NCI-H226 (cell line): ENCODE measurements at regions not wholly inside any gene's neighbourhood (a gene's known extent, or its start where the extent isn't known, plus 50 kb on each side); places are given as distances from the start of the nearest gene placed in this dataset.
A peak's percentile ranks its signal among the peaks of the same experiment; 100 is the strongest.

Source experiments
- DNase-seq: peaks from one replicate; pipeline ENCODE4 v3.0.0-alpha.2; 2015

- peak; percentile 21 for DNase-seq
These were observed 330.0 kb upstream of the PMFBP1 start for GRCh38 chr16:72501739-72502593.

- no peak for DNase-seq
These were observed 328.6 kb upstream of the PMFBP1 start for GRCh38 chr16:72500545-72500944.

- DNase-seq: peak; percentile 24
These were observed 321.9 kb upstream of the PMFBP1 start for GRCh38 chr16:72493716-72494415.

- no peak for DNase-seq
These were observed 315.3 kb upstream of the PMFBP1 start for GRCh38 chr16:72487283-72487682.

GRCh38 chr16:72482695-72483094, 310.7 kb upstream of the PMFBP1 start:
- no peak for DNase-seq

- no peak for DNase-seq
These were observed 309.5 kb upstream of the PMFBP1 start for GRCh38 chr16:72481419-72481818.

- DNase-seq: peak; percentile 11
These were observed 309.0 kb upstream of the PMFBP1 start for GRCh38 chr16:72480911-72481310.

GRCh38 chr16:72475688-72476087, 303.7 kb upstream of the PMFBP1 start:
- DNase-seq: no peak

GRCh38 chr16:72474501-72475123, 302.7 kb upstream of the PMFBP1 start:
- no peak for DNase-seq

- no peak for DNase-seq
These were observed 301.7 kb upstream of the PMFBP1 start for GRCh38 chr16:72473631-72474030.

- DNase-seq: no peak
These were observed 299.5 kb upstream of the PMFBP1 start for GRCh38 chr16:72471317-72471924.

- DNase-seq: no peak
These were observed 298.6 kb upstream of the PMFBP1 start for GRCh38 chr16:72470541-72470940.

- no peak for DNase-seq
These were observed 298.0 kb upstream of the PMFBP1 start for GRCh38 chr16:72469932-72470331.

GRCh38 chr16:72468582-72468981, 296.6 kb upstream of the PMFBP1 start:
- peak; percentile 56 for DNase-seq

GRCh38 chr16:72467157-72467759, 295.3 kb upstream of the PMFBP1 start:
- DNase-seq: peak; percentile 7

- no peak for DNase-seq
These were observed 292.8 kb upstream of the PMFBP1 start for GRCh38 chr16:72464597-72465368.

- no peak for DNase-seq
These were observed 292.1 kb upstream of the PMFBP1 start for GRCh38 chr16:72464052-72464451.

- no peak for DNase-seq
These were observed 286.1 kb upstream of the PMFBP1 start for GRCh38 chr16:72458035-72458434.

- no peak for DNase-seq
These were observed 285.4 kb upstream of the PMFBP1 start for GRCh38 chr16:72457243-72457940.

- DNase-seq: no peak
These were observed 284.0 kb upstream of the PMFBP1 start for GRCh38 chr16:72455743-72456659.
